Fibroblast of mammary gland (primary cell): ENCODE measurements at regions not wholly inside any gene's neighbourhood (a gene's known extent, or its start where the extent isn't known, plus 50 kb on each side); places are given as distances from the start of the nearest gene placed in this dataset.

Experiments
- DNase-seq: peaks from one replicate; pipeline ENCODE4 v3.0.0-alpha.2; 2010; ENCODE audit warnings: low read depth
- H3K4me3 ChIP-seq: 2 replicates; pipeline ENCODE4 v1.5.1; 2011; ENCODE audit warnings: low read depth, mild to moderate bottlenecking, low read length, moderate library complexity; ENCODE audit not compliant: control insufficient read depth
- TF ChIP-seq, protein P1 (sequence below): conservative IDR thresholded peaks from 2 replicates; pipeline ENCODE4 v1.5.1; 2011; ENCODE audit warnings: low read depth, low read length, inconsistent platforms; ENCODE audit not compliant: control insufficient read depth, insufficient read depth

DNA sequence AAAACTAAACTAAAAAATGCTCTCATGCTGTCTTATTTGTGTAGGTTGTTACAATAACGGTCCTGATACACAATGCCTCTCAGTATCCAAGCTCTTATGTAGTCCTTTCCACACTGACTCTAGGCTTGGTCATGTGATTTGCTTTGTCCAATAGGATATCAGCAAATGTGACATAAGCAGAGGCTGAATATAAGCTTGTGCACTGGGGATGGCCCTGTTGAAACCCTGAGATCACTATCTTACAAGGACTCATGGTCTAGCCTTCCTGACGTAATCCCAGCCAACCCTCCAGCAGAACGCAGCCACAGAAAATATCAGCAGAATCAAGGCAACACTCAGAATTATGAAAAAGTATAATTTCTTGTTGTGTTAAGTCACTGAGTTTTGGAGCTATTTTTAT lies 145.1 kb upstream of the CCN2 start:
- TF ChIP-seq, protein P1, sequence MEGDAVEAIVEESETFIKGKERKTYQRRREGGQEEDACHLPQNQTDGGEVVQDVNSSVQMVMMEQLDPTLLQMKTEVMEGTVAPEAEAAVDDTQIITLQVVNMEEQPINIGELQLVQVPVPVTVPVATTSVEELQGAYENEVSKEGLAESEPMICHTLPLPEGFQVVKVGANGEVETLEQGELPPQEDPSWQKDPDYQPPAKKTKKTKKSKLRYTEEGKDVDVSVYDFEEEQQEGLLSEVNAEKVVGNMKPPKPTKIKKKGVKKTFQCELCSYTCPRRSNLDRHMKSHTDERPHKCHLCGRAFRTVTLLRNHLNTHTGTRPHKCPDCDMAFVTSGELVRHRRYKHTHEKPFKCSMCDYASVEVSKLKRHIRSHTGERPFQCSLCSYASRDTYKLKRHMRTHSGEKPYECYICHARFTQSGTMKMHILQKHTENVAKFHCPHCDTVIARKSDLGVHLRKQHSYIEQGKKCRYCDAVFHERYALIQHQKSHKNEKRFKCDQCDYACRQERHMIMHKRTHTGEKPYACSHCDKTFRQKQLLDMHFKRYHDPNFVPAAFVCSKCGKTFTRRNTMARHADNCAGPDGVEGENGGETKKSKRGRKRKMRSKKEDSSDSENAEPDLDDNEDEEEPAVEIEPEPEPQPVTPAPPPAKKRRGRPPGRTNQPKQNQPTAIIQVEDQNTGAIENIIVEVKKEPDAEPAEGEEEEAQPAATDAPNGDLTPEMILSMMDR = no peak
- peak; percentile 38 for DNase-seq
- H3K4me3 ChIP-seq = no peak overlapping the region

DNA sequence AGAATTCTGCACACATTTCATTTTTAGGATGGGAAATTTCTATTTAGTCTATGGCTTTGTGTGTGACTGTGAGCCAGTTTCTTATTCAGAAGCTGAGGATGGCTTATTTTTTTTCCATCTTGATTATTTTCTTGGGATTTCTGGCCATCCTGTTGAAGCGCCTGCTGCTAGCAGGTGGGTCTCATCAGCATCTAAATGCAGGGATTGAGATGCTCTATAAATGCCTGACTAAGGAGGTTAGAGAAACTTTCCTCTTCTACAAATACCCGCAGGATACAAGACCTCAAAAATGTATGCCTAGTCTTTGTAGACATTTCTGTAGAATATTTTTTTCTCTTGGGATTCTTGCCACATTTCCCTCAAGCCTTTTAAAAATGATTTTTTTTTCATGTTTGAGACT lies 138.0 kb upstream of the CCN2 start:
- no peak for DNase-seq
- TF ChIP-seq, protein P1 = no peak
- no peak overlapping the region for H3K4me3 ChIP-seq

DNA sequence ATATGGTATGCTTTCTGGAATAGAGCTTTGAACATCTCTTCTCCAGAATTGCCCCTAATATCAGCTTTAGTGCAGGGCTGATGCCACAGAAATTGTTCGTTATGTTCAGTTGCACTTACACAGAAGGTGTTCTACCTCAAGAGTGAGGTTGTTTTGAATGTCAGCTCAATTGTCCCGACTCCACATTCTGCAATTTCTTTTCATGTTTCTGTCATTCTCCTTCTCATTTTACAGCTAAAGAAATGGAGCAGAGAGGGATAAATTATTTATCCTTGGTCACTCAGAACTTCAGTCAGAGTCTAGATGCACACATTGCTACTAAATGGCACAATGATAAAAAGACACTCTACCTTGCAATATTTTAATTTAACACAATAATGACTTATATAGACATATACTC lies 137.0 kb upstream of the CCN2 start:
- DNase-seq = no peak
- TF ChIP-seq, protein P1 = no peak
- no peak overlapping the region for H3K4me3 ChIP-seq

DNA sequence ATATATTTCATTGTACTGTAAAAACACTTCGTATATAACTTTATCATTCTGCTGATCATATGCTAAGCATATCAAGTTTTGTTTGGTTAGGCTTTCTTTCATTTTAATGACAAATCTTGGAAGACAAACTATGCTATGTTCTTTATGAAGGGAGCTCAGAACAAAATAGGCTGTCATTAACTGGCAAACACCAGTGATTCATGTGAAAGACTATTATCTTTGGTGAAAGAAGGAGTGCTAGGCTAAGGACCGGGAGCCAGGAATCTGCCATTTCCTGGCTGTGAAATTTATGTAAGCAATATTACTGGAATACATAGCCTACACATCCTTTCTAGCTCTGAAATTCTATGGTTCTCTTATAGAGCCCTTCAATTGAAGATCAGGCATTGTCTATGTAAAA lies 136.2 kb upstream of the CCN2 start:
- H3K4me3 ChIP-seq = no peak overlapping the region
- peak; percentile 42 for DNase-seq
- TF ChIP-seq, protein P1 = no peak

DNA sequence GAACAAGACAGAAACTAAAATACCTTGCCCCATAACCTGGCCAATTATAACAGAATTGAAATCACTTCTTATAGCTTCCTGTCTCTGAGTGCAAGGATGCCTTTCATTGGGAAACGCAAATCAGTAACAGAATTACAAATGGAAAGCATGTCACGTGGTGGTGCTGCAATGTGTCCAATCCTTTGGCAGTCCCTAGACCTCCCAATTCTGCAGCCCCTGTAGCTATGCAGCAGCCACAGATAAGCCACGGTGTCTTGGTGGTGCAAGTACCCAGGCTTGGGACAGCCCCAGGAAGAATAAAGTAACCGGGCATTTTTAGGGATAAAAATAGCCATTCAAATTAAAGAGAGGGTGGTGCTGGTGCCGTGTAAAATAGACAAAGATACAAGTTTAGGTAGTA lies 134.6 kb upstream of the CCN2 start:
- TF ChIP-seq, protein P1 = no peak
- DNase-seq = no peak
- no peak overlapping the region for H3K4me3 ChIP-seq

DNA sequence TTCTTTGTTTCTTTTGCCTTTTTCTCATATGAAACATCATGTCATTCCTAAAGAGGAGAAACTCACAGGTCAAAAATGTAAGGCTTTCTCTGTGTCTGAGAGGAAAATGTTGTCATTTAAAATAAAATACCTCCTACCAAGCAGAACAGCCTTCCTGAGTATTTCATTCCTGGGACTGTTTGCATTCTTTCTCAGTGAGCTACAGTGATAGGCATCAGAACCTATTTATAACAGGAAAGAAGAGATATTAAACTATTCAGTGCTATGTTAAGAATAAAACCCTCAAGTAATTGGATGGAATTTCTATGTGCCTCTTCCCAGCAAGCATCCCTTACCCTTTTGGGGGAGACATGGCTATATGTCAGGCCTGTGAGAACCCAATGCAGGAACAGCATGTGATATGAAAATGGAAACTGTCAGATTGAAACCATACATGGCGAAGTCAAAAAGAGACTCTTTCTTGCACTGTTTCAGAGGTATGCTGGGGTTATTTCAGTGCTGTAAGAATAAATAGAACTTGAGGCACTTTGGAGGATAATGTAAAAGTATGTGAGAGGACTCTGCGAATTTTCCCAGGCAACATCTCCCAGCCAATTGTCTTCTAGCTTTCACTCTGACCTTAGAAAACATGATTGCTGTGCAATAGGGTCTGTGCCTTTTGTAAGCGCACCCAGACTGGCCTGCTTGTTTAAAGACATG lies 133.8 kb upstream of the CCN2 start:
- peak; percentile 81 for DNase-seq
- H3K4me3 ChIP-seq = no peak overlapping the region
- TF ChIP-seq, protein P1 = no peak

DNA sequence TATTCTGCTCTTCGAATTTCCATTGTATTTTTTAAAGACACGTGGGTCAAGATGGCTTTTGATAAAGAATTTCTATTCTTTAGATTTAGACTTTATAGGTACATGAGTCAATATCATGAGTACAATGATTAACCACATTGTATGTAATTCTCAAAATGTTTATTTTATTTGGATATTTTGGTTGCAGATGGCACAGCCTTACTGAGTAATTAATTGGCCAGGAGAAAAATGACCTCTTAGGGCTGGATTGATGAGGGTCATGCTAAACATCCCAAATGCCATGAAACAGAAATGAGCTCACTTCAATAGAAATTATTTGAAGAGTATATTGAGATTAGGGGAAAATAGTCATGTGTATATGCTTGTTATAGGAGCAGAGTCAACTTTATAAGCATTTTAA lies 131.2 kb upstream of the CCN2 start:
- TF ChIP-seq, protein P1 = no peak
- DNase-seq = peak; percentile 12
- no peak overlapping the region for H3K4me3 ChIP-seq
